HEK293 (cell line): ENCODE measurements at regions not wholly inside any gene's neighbourhood (a gene's known extent, or its start where the extent isn't known, plus 50 kb on each side); places are given as distances from the start of the nearest gene placed in this dataset.

Source experiments
- CTCF ChIA-PET: fragments of 350-600 bp; formaldehyde crosslinking; extraction: SDS; loops from one replicate; lab custom pipeline; 2021; ENCODE audit warnings: antibody characterized with exemption; lab: Yijun Ruan, JAX
- POLR2A ChIA-PET: fragments of 300-600 bp; formaldehyde crosslinking; extraction: SDS; loops from one replicate; lab custom pipeline; 2020; ENCODE audit warnings: antibody characterized with exemption, inconsistent platforms; lab: Yijun Ruan, JAX
- H3K27ac ChIP-seq: fragments of 200-500 bp; sonication (Bioruptor generic); 2 replicates; pipeline ENCODE4 v1.5.1; 2014; ENCODE audit warnings: low read depth, low read length, control low read depth, inconsistent platforms; ENCODE audit errors: extremely low read depth
- H3K36me3 ChIP-seq, 2 experiments: fragments of 200-500 bp in 1 of 2; sonication (Bioruptor generic) in 1 of 2; 1 replicate in 1 of 2; 2 replicates in 1 of 2; pipeline ENCODE4 v1.5.1; 2014 to 2017; ENCODE audit warnings: inconsistent platforms in 2 of 2, low read length in 2 of 2; ENCODE audit not compliant: control insufficient read depth in 2 of 2, insufficient read depth in 1 of 2
- H3K4me1 ChIP-seq: fragments of 200-500 bp; sonication (Bioruptor generic); 2 replicates; pipeline ENCODE4 v1.5.1; 2014; ENCODE audit warnings: mild to moderate bottlenecking, low read length, inconsistent platforms; ENCODE audit not compliant: control insufficient read depth, insufficient read depth
- H3K4me3 ChIP-seq: 2 replicates; pipeline ENCODE4 v1.5.1; 2011; ENCODE audit warnings: low read depth, mild to moderate bottlenecking, control low read depth, low read length, moderate library complexity
- H3K9me3 ChIP-seq: fragments of 200-500 bp; sonication (Bioruptor generic); 2 replicates; pipeline ENCODE4 v1.5.1; 2014; ENCODE audit warnings: low read depth, low read length, inconsistent platforms; ENCODE audit not compliant: control insufficient read depth, insufficient read depth
- ELK4 ChIP-seq: IDR thresholded peaks from 2 replicates; pipeline ENCODE4 v1.6.1; 2011; ENCODE audit warnings: mild to moderate bottlenecking, low read depth, low read length, borderline replicate concordance
- GFI1B ChIP-seq: fragments of 450-650 bp; formaldehyde crosslinking; IDR thresholded peaks from 2 replicates; pipeline ENCODE4 v1.5.1; 2016; ENCODE audit warnings: missing biosample characterization, missing genetic modification characterization
- HIC1 ChIP-seq: fragments of 450-650 bp; formaldehyde crosslinking; IDR thresholded peaks from 2 replicates; pipeline ENCODE4 v1.5.1; 2016; ENCODE audit warnings: missing biosample characterization, missing genetic modification characterization
- KLF8 ChIP-seq: fragments of 450-650 bp; formaldehyde crosslinking; IDR thresholded peaks from 2 replicates; pipeline ENCODE4 v1.5.1; 2016; ENCODE audit warnings: missing biosample characterization, missing genetic modification characterization
- PRDM10 ChIP-seq: fragments of 450-650 bp; formaldehyde crosslinking; IDR thresholded peaks from 2 replicates; pipeline ENCODE4 v1.5.1; 2016; ENCODE audit warnings: missing biosample characterization, missing genetic modification characterization
- PRDM6 ChIP-seq: fragments of 450-650 bp; formaldehyde crosslinking; IDR thresholded peaks from 2 replicates; pipeline ENCODE4 v1.5.1; 2017; ENCODE audit warnings: missing biosample characterization, missing genetic modification characterization
- SP7 ChIP-seq: fragments of 450-650 bp; formaldehyde crosslinking; IDR thresholded peaks from 2 replicates; pipeline ENCODE4 v1.5.1; 2016; ENCODE audit warnings: missing biosample characterization, missing genetic modification characterization
- YY2 ChIP-seq: fragments of 450-650 bp; formaldehyde crosslinking; IDR thresholded peaks from 2 replicates; pipeline ENCODE4 v1.5.1; 2016; ENCODE audit warnings: missing biosample characterization, missing genetic modification characterization
- ZBTB20 ChIP-seq: fragments of 450-650 bp; formaldehyde crosslinking; IDR thresholded peaks from 2 replicates; pipeline ENCODE4 v1.5.1; 2016; ENCODE audit warnings: missing biosample characterization, missing genetic modification characterization
- ZBTB44 ChIP-seq: fragments of 450-650 bp; IDR thresholded peaks from 2 replicates; pipeline ENCODE4 v1.5.1; 2018; ENCODE audit warnings: missing biosample characterization, mild to moderate bottlenecking, missing genetic modification characterization
- ZBTB48 ChIP-seq: fragments of 450-650 bp; formaldehyde crosslinking; IDR thresholded peaks from 2 replicates; pipeline ENCODE4 v1.5.1; 2016; ENCODE audit warnings: missing biosample characterization, missing genetic modification characterization
- ZBTB6 ChIP-seq: fragments of 450-650 bp; formaldehyde crosslinking; IDR thresholded peaks from 2 replicates; pipeline ENCODE4 v1.5.1; 2017; ENCODE audit warnings: missing biosample characterization, missing genetic modification characterization
- ZNF37A ChIP-seq: fragments of 450-650 bp; IDR thresholded peaks from 2 replicates; pipeline ENCODE4 v1.5.1; 2018; ENCODE audit warnings: missing biosample characterization, missing genetic modification characterization
- ZNF423 ChIP-seq: fragments of 450-650 bp; formaldehyde crosslinking; IDR thresholded peaks from 2 replicates; pipeline ENCODE4 v1.5.1; 2016; ENCODE audit warnings: missing biosample characterization, missing genetic modification characterization
- ZNF433 ChIP-seq: fragments of 450-650 bp; formaldehyde crosslinking; IDR thresholded peaks from 2 replicates; pipeline ENCODE4 v1.5.1; 2016; ENCODE audit warnings: missing biosample characterization, missing genetic modification characterization, low read depth
- ZNF449 ChIP-seq: fragments of 450-650 bp; formaldehyde crosslinking; IDR thresholded peaks from 2 replicates; pipeline ENCODE4 v1.5.1; 2017; ENCODE audit warnings: missing biosample characterization, mild to moderate bottlenecking, missing genetic modification characterization, moderate library complexity
- ZNF529 ChIP-seq: fragments of 450-650 bp; formaldehyde crosslinking; IDR thresholded peaks from 2 replicates; pipeline ENCODE4 v1.5.1; 2017; ENCODE audit warnings: missing genetic modification characterization, missing biosample characterization; ENCODE audit not compliant: insufficient replicate concordance
- ZNF654 ChIP-seq: fragments of 450-650 bp; formaldehyde crosslinking; IDR thresholded peaks from 2 replicates; pipeline ENCODE4 v1.5.1; 2016; ENCODE audit warnings: low read depth, missing biosample characterization, missing genetic modification characterization
- ZNF707 ChIP-seq: fragments of 450-650 bp; formaldehyde crosslinking; IDR thresholded peaks from 2 replicates; pipeline ENCODE4 v1.5.1; 2016; ENCODE audit warnings: missing biosample characterization, missing genetic modification characterization

- POLR2A ChIA-PET = no interaction called here
These were observed 260.3 kb upstream of the FERD3L start for GRCh38 chr7:19405541-19405940.

GRCh38 chr7:19404912-19405329 is 259.7 kb upstream of the FERD3L start:
- H3K9me3 ChIP-seq = no peaks in the 10 kb centered on the region
- H3K4me1 ChIP-seq = peaks cover 2% of the 10 kb centered on the region; the same call in 1 of the 2 replicates
- ChIA-PET POLR2A (no interaction called here), CTCF (interaction anchor here (0.6 kb wide), 1 partner anchor 194 kb away, joined by 4 read pairs; no protein-coding TSS in a partner anchor)
- H3K27ac ChIP-seq = no peak overlapping the region
- H3K4me3 ChIP-seq = no peak overlapping the region; the same call in 1 of the 2 replicates
- no peaks in the 10 kb centered on the region for H3K36me3 ChIP-seq
- TF ChIP-seq SP7 = 0 out of 2 replicates have a peak, but pooled peaks have one; percentile 43
- TF ChIP-seq GFI1B (tag by site-specific recombination) = 0 out of 2 replicates have a peak, but pooled peaks have one; percentile 23
- TF ChIP-seq ZNF707 (tag by site-specific recombination) = no peak
- peak; percentile 41; the same call in 1 of the 2 replicates for TF ChIP-seq ZBTB20
- TF ChIP-seq PRDM10 (tag by site-specific recombination) = 0 out of 2 replicates have a peak, but pooled peaks have one; percentile 12
- no peak for TF ChIP-seq ZNF37A (tag by site-specific recombination)
- TF ChIP-seq ZNF449 = peak; percentile 92
- 0 out of 2 replicates have a peak, but pooled peaks have one; percentile 22 for TF ChIP-seq ZBTB48 (tag by site-specific recombination)
- no peak for TF ChIP-seq ZBTB44 (tag by site-specific recombination)
- peak; percentile 42 for TF ChIP-seq PRDM6 (tag by site-specific recombination)

More at GRCh38 chr7:19405541-19405940, 260.3 kb upstream of the FERD3L start:
- H3K4me3 ChIP-seq = no peak overlapping the region
- H3K4me1 ChIP-seq = peaks cover 2% of the 10 kb centered on the region; the same call in 1 of the 2 replicates
- no peaks in the 10 kb centered on the region for H3K9me3 ChIP-seq
- H3K27ac ChIP-seq = no peak overlapping the region
- no peaks in the 10 kb centered on the region for H3K36me3 ChIP-seq
- TF ChIP-seq ZNF654 (tag by site-specific recombination) = no peak
- TF ChIP-seq ZNF433 (tag by site-specific recombination) = no peak
- no peak for TF ChIP-seq ZBTB6 (tag by site-specific recombination)
- TF ChIP-seq HIC1 (tag by site-specific recombination) = no peak
- TF ChIP-seq ELK4 = no peak
- no peak for TF ChIP-seq YY2 (tag by site-specific recombination)
- TF ChIP-seq KLF8 (tag by site-specific recombination) = no peak
- no peak for TF ChIP-seq ZNF529
- no peak for TF ChIP-seq ZNF423
- no peak for TF ChIP-seq ZNF707 (tag by site-specific recombination)
- TF ChIP-seq, all 188 proteins: peak for 0
- CTCF ChIA-PET = no interaction called here
